Ovary (tissue), 7 donors: ENCODE measurements at regions not wholly inside any gene's neighbourhood (a gene's known extent, or its start where the extent isn't known, plus 50 kb on each side); places are given as distances from the start of the nearest gene placed in this dataset.
A peak's percentile ranks its signal among the peaks of the same experiment; 100 is the strongest.

Experiments
- DNase-seq, 5 donors: peaks; one replicate each; pipeline ENCODE4 v3.0.0-alpha.2; 2019 to 2020
- H3K27ac ChIP-seq, 2 donors: fragments of 200-600 bp; one replicate each; pipeline versions ENCODE4 v1.5.1 to v1.8.0; 2019 to 2022
- H3K27me3 ChIP-seq: fragments of 200-600 bp; one replicate; pipeline ENCODE4 v1.8.0; 2022
- H3K36me3 ChIP-seq: fragments of 200-600 bp; sonication (generic); one replicate; pipeline ENCODE4 v1.5.1; 2019
- H3K4me1 ChIP-seq: one replicate; pipeline ENCODE4 v1.8.1; 2013; ENCODE audit warnings: mild to moderate bottlenecking, moderate library complexity; ENCODE audit not compliant: insufficient read depth
- H3K4me3 ChIP-seq: fragments of 200-600 bp; sonication (generic); one replicate; pipeline ENCODE4 v1.5.1; 2017
- H3K9me3 ChIP-seq, 2 donors: fragments of 200-600 bp in 1 of 2; sonication (generic) in 1 of 2; one replicate each; pipeline versions ENCODE4 v1.5.1 to v1.8.1; 2013 to 2019; ENCODE audit warnings: mild to moderate bottlenecking in 1 of 2, moderate library complexity in 1 of 2
- CTCF ChIP-seq, 3 donors: fragments of 450-650 bp in 2 of 3; fragments of 200-600 bp in 1 of 3; IDR thresholded peaks; one replicate each; pipeline versions ENCODE4 v1.5.1 to v1.8.0; 2016 to 2022; ENCODE audit warnings: antibody characterized with exemption in 3 of 3, mild to moderate bottlenecking in 1 of 3
- EP300 ChIP-seq: sonication (generic); formaldehyde crosslinking; IDR thresholded peaks from one replicate; pipeline ENCODE4 v1.6.1; 2017; ENCODE audit warnings: antibody characterized with exemption
- POLR2A ChIP-seq: fragments of 450-650 bp; IDR thresholded peaks from one replicate; pipeline ENCODE4 v1.6.1; 2017; ENCODE audit warnings: antibody characterized with exemption, mild to moderate bottlenecking, moderate library complexity
- WGBS, 3 donors: extraction: QIAGEN DNeasy Blood & Tissue Kit in 1 of 3; methylation state at CpG; one replicate each; pipeline versions ENCODE4 v1.1.5 to v1.1.7; 2013 to 2017; 5-methylcytosine and 5-hydroxymethylcytosine counted together
- intact Hi-C, 4 donors: fragments of 100-400 bp; cut with DNase I; formaldehyde crosslinking; loops; one replicate each; pipeline versions ENCODE4 v1.11.0 to v1.15.1; 2022 to 2023
- donor health status: DM: no; HTN: no; CAD: no; lungs with moderate emphysema.
- donor health status: DM: no; HTN: no; CAD: no.
- donor health status: Bipolar disorder and iron deficiency.
- donor health status: DM: no; HTN: no; CAD: no.
- donor health status: DM: yes; HTN: yes; CAD: no.

- H3K9me3 ChIP-seq = no peaks in the 10 kb centered on the region
- intact Hi-C loops = loop anchor here in 1 of 4 donors (1.0 kb wide), 1 partner anchor 48 kb away; no protein-coding TSS in a partner anchor
- H3K36me3 ChIP-seq = no peaks in the 10 kb centered on the region
- no peak for DNase-seq
- H3K27me3 ChIP-seq = no peaks in the 10 kb centered on the region
- no peak for TF ChIP-seq CTCF (IDR thresholded peaks at IDR 0.05)
- TF ChIP-seq EP300 = no peak
- no peak for TF ChIP-seq POLR2A
- no peaks in the 10 kb centered on the region for H3K4me1 ChIP-seq
- no peak overlapping the region for H3K27ac ChIP-seq
- no peak overlapping the region for H3K4me3 ChIP-seq
- WGBS, 3 donors = 70 to 80% (median 77%) methylated on average over 9 of the region's 9 CpGs
These were observed 441.6 kb upstream of the BRINP1 start for GRCh38 chr9:119810645-119811429.

- intact Hi-C loops = no loop called here
- TF ChIP-seq POLR2A (no peak), CTCF (IDR thresholded peaks at IDR 0.05) (no peak), EP300 (no peak)
- Histone ChIP-seq H3K27me3 (no peaks in the 10 kb centered on the region), H3K4me1 (no peaks in the 10 kb centered on the region), H3K27ac (no peak overlapping the region), H3K4me3 (no peak overlapping the region), H3K36me3 (no peaks in the 10 kb centered on the region), H3K9me3 (no peaks in the 10 kb centered on the region)
- DNase-seq = no peak
- 95 to 96% (median 95%) methylated on average over 1 of the region's 1 CpG for WGBS, 3 donors
These were observed 434.4 kb upstream of the BRINP1 start for GRCh38 chr9:119803679-119804078.

- intact Hi-C loops = no loop called here
- Histone ChIP-seq H3K4me1 (no peaks in the 10 kb centered on the region), H3K9me3 (no peaks in the 10 kb centered on the region), H3K4me3 (no peak overlapping the region), H3K27me3 (no peaks in the 10 kb centered on the region), H3K27ac (no peak overlapping the region), H3K36me3 (no peaks in the 10 kb centered on the region)
- peak in 2 of 5 donors; percentile 10 to 36 for DNase-seq
- TF ChIP-seq POLR2A (no peak), EP300 (no peak), CTCF (IDR thresholded peaks at IDR 0.05) (no peak)
- WGBS, 3 donors = 34 to 43% (median 35%) methylated on average over 5 to 6 of the region's 6 CpGs
These were observed 433.4 kb upstream of the BRINP1 start for GRCh38 chr9:119802621-119803020.

GRCh38 chr9:119802133-119802532, 432.9 kb upstream of the BRINP1 start:
- intact Hi-C loops = no loop called here
- H3K27ac ChIP-seq = no peak overlapping the region
- no peak for DNase-seq
- no peaks in the 10 kb centered on the region for H3K27me3 ChIP-seq
- no peaks in the 10 kb centered on the region for H3K4me1 ChIP-seq
- WGBS, 3 donors = 25 to 26% (median 25%) methylated on average over 3 of the region's 3 CpGs
- H3K9me3 ChIP-seq = no peaks in the 10 kb centered on the region
- TF ChIP-seq CTCF (IDR thresholded peaks at IDR 0.05) (no peak), EP300 (no peak), POLR2A (no peak)
- H3K4me3 ChIP-seq = no peak overlapping the region
- no peaks in the 10 kb centered on the region for H3K36me3 ChIP-seq
